Nephron (organoid): ENCODE measurements at regions not wholly inside any gene's neighbourhood (a gene's known extent, or its start where the extent isn't known, plus 50 kb on each side); places are given as distances from the start of the nearest gene placed in this dataset.

Experiments
- H3K27ac Mint-ChIP-seq, 3 experiments: 2 replicates each; pipeline ENCODE4 v1.8.0; 2020; ENCODE audit warnings: mixed read lengths in 3 of 3, mild to moderate bottlenecking in 2 of 3, moderate library complexity in 1 of 3
- H3K27me3 Mint-ChIP-seq: 2 replicates; pipeline ENCODE4 v1.8.0; 2021; ENCODE audit warnings: low read depth, mild to moderate bottlenecking, moderate library complexity, mixed read lengths
- H3K36me3 Mint-ChIP-seq: 2 replicates; pipeline ENCODE4 v1.8.0; 2020; ENCODE audit warnings: low read depth, mixed read lengths
- H3K4me1 Mint-ChIP-seq: 2 replicates; pipeline ENCODE4 v1.8.0; 2020; ENCODE audit warnings: mixed read lengths
- H3K4me3 Mint-ChIP-seq, 3 experiments: 2 replicates each; pipeline ENCODE4 v1.8.0; 2020; ENCODE audit warnings: mild to moderate bottlenecking in 3 of 3, mixed read lengths in 3 of 3, moderate library complexity in 2 of 3
- H3K9me3 Mint-ChIP-seq: 2 replicates; pipeline ENCODE4 v1.8.0; 2020; ENCODE audit warnings: mixed read lengths
- TF ChIP-seq, protein P1 (sequence below), 3 experiments: fragments of 200-600 bp; sonication (generic); IDR thresholded peaks; one replicate each; pipeline ENCODE4 v1.5.0; 2021; ENCODE audit warnings: antibody characterized with exemption in 3 of 3; ENCODE audit not compliant: unreplicated experiment in 3 of 3

DNA sequence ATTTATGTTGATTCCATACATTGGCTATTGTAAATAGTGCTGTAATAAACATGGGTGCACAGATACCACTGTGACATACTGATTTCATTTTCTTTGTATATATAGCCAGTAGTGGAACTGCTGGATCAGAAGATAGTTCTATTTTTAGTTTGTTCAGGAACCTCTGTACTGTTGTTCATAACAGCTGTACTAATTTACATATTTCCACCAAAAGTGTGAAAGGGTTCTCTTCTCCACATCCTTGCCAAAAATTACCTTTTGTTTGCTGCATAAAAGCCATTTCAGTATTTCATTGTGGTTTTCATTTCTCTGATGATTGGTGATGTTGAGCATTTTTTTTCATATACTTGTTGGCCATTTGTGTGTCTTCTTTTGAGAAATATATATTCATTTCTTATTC lies 1962.1 kb downstream of the PCDH9 start:
- Mint-ChIP-seq H3K9me3 (peaks cover 8% of the 10 kb centered on the region), H3K27me3 (no peaks in the 10 kb centered on the region), H3K27ac (no peak overlapping the region), H3K4me3 (no peak overlapping the region), H3K4me1 (no peaks in the 10 kb centered on the region), H3K36me3 (no peaks in the 10 kb centered on the region)
- TF ChIP-seq, protein P1, sequence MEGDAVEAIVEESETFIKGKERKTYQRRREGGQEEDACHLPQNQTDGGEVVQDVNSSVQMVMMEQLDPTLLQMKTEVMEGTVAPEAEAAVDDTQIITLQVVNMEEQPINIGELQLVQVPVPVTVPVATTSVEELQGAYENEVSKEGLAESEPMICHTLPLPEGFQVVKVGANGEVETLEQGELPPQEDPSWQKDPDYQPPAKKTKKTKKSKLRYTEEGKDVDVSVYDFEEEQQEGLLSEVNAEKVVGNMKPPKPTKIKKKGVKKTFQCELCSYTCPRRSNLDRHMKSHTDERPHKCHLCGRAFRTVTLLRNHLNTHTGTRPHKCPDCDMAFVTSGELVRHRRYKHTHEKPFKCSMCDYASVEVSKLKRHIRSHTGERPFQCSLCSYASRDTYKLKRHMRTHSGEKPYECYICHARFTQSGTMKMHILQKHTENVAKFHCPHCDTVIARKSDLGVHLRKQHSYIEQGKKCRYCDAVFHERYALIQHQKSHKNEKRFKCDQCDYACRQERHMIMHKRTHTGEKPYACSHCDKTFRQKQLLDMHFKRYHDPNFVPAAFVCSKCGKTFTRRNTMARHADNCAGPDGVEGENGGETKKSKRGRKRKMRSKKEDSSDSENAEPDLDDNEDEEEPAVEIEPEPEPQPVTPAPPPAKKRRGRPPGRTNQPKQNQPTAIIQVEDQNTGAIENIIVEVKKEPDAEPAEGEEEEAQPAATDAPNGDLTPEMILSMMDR (IDR thresholded peaks at IDR 0.05; ENCODE audit: unreplicated experiment in 3 of 3) = no peak

DNA sequence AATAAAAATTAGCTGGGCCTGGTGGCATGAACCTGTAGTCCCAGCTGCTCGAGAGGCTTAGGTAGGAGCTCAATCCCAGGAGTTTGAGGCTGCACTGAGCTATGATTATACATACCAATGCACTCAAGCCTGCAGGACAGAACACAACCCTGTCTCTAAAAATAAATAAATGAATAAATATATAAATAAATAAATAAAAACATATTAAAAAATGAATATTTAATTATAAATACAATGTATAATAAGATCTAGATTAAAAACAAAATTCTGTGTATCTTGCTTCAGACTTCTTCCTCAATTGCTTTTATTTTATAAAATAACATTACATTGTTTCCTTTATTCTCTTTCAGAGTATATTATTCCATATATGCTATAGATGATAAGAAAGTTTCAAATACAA lies 1964.1 kb downstream of the PCDH9 start:
- H3K36me3 Mint-ChIP-seq = no peaks in the 10 kb centered on the region
- no peaks in the 10 kb centered on the region for H3K9me3 Mint-ChIP-seq
- H3K4me3 Mint-ChIP-seq = no peak overlapping the region
- H3K27me3 Mint-ChIP-seq = no peaks in the 10 kb centered on the region
- TF ChIP-seq, protein P1 (IDR thresholded peaks at IDR 0.05; ENCODE audit: unreplicated experiment in 3 of 3) = no peak
- H3K4me1 Mint-ChIP-seq = peaks cover 6% of the 10 kb centered on the region
- H3K27ac Mint-ChIP-seq = no peak overlapping the region

DNA sequence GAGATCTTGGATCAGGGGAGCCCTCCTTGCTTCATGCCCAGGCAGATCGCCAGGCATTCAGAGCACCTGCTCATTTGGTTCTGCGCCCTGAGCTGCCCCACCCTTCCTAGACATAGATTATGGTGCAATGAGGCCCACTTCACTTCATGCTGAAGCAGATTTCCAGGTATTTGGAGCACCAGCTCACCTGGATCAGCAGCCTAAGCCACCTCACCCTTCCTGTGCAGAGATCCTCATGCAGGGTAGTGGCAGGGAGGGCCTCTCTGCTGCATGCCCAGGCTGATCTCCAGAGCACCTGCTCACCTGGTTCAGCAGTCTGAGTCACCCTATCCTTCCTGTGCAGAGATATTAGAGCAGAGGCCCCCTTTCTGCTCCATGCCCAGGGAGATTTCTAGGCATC lies 1966.1 kb downstream of the PCDH9 start:
- no peaks in the 10 kb centered on the region for H3K9me3 Mint-ChIP-seq
- H3K36me3 Mint-ChIP-seq = no peaks in the 10 kb centered on the region
- no peak overlapping the region for H3K27ac Mint-ChIP-seq
- TF ChIP-seq, protein P1 (IDR thresholded peaks at IDR 0.05; ENCODE audit: unreplicated experiment in 3 of 3) = no peak
- peaks cover 6% of the 10 kb centered on the region for H3K4me1 Mint-ChIP-seq
- no peaks in the 10 kb centered on the region for H3K27me3 Mint-ChIP-seq
- no peak overlapping the region for H3K4me3 Mint-ChIP-seq

DNA sequence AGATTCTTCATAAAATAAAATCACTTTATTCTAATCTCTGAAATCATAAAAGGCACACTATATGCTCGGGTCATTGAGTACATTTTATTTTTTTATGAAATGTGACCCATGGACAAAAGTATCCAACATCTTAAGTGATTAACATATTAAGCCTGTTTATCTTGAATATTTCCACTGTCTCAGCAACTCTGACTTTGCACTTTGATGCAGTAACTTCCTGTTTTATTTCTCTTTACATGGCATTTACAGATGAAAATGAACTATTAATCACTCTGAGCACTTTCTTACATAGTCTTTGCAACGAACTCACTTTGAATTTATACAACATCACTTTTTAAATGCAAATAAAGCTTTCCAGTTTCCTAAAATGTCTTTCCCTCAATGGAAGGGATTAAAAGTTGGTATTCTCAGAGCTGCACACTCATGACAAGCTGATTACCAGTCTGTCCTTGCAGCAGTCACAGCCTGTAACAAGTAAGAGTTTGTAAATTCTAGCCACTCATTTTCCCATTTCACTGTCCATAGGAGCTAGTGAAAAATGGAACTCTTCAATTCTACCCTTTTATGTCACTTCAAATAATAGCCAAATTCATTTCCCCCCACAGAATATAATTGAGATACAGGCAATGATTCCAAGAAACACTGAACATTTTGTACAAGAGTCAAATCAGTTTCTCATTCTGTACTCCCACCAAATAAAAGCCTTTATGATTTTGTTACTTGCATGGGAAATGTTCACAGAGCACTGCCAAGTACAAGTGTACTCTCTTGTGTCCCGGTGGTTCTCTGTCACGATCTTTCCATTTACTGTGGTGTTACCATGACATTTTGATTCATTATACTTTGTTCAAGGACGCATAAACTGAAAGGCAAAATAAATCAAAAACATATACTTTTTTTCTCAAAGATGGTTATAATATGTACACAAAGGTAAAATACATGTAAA lies 1968.9 kb downstream of the PCDH9 start:
- peak overlapping the region in 2 of 3 experiments; percentile 2 for H3K4me3 Mint-ChIP-seq
- no peaks in the 10 kb centered on the region for H3K36me3 Mint-ChIP-seq
- TF ChIP-seq, protein P1 (IDR thresholded peaks at IDR 0.05; ENCODE audit: unreplicated experiment in 3 of 3) = no peak
- peak overlapping the region; percentile 10 to 48 (median 33) for H3K27ac Mint-ChIP-seq
- H3K27me3 Mint-ChIP-seq = no peaks in the 10 kb centered on the region
- H3K4me1 Mint-ChIP-seq = peaks cover 6% of the 10 kb centered on the region
- H3K9me3 Mint-ChIP-seq = no peaks in the 10 kb centered on the region

DNA sequence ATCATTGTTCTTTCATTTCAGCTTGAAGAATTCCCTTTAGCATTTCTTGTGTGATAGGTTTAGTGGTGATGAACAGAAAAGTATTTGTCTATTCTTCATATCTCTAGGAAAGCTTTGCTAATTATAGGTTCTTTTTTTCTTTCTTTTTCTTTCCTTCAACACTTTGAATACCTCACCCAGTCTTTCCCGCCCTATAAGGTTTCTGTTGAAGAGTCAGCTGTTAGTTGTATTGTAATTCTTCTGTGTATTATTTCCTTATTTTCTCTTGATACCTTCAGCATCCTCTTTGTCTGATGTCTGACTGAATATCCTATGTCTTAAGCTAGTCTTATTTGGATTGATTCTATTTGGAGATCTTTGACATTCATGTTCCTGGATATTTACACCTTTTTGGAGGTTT lies 1989.4 kb downstream of the PCDH9 start:
- no peaks in the 10 kb centered on the region for H3K36me3 Mint-ChIP-seq
- no peak overlapping the region for H3K4me3 Mint-ChIP-seq
- no peak overlapping the region for H3K27ac Mint-ChIP-seq
- peaks cover 17% of the 10 kb centered on the region for H3K9me3 Mint-ChIP-seq
- peaks cover 5% of the 10 kb centered on the region for H3K4me1 Mint-ChIP-seq
- TF ChIP-seq, protein P1 (IDR thresholded peaks at IDR 0.05; ENCODE audit: unreplicated experiment in 3 of 3) = no peak
- H3K27me3 Mint-ChIP-seq = no peaks in the 10 kb centered on the region
